OCI-LY1 (cell line): ENCODE measurements at regions not wholly inside any gene's neighbourhood (a gene's known extent, or its start where the extent isn't known, plus 50 kb on each side); places are given as distances from the start of the nearest gene placed in this dataset.

Experiments used
- EZH2 ChIP-seq: fragments of 200-600 bp; sonication (generic), shearing (Covaris generic); IDR thresholded peaks from 2 replicates; pipeline ENCODE4 v1.8.0; 2017; ENCODE audit warnings: borderline replicate concordance, mixed run types, mild to moderate bottlenecking, antibody characterized with exemption, low read length, moderate library complexity, mixed read lengths
- TF ChIP-seq, protein P1 (sequence below): fragments of 200-600 bp; sonication (generic), shearing (Covaris generic); IDR thresholded peaks from 2 replicates; pipeline ENCODE4 v1.5.1; 2017; ENCODE audit warnings: mild to moderate bottlenecking, antibody characterized with exemption, low read length, moderate library complexity, mixed read lengths

DNA sequence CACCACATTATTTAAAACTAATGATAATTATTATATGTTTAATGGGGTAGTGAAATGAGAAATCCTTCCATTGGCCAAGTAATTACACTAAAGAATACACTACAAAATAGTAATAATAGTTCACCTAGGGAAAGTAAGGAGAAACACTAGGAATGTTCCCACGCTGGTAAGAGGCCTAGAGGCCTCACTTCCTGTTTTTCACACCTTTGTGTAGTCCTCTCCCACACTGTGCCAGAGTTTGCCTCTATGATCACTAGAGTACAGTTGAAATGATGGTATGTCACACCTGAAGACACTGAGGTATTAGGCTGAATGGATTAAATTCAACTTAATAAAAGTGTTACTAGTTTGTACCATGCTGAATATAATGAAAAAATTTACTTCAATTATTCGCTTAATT lies 1348.0 kb upstream of the ATXN8OS start:
- TF ChIP-seq, protein P1, sequence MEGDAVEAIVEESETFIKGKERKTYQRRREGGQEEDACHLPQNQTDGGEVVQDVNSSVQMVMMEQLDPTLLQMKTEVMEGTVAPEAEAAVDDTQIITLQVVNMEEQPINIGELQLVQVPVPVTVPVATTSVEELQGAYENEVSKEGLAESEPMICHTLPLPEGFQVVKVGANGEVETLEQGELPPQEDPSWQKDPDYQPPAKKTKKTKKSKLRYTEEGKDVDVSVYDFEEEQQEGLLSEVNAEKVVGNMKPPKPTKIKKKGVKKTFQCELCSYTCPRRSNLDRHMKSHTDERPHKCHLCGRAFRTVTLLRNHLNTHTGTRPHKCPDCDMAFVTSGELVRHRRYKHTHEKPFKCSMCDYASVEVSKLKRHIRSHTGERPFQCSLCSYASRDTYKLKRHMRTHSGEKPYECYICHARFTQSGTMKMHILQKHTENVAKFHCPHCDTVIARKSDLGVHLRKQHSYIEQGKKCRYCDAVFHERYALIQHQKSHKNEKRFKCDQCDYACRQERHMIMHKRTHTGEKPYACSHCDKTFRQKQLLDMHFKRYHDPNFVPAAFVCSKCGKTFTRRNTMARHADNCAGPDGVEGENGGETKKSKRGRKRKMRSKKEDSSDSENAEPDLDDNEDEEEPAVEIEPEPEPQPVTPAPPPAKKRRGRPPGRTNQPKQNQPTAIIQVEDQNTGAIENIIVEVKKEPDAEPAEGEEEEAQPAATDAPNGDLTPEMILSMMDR: no peak
- no peak for TF ChIP-seq EZH2
